ENCODE measurements at regions not wholly inside any gene's neighbourhood (a gene's known extent, or its start where the extent isn't known, plus 50 kb on each side); places are given as distances from the start of the nearest gene placed in this dataset.
A peak's percentile ranks its signal among the peaks of the same experiment; 100 is the strongest.

DNA sequence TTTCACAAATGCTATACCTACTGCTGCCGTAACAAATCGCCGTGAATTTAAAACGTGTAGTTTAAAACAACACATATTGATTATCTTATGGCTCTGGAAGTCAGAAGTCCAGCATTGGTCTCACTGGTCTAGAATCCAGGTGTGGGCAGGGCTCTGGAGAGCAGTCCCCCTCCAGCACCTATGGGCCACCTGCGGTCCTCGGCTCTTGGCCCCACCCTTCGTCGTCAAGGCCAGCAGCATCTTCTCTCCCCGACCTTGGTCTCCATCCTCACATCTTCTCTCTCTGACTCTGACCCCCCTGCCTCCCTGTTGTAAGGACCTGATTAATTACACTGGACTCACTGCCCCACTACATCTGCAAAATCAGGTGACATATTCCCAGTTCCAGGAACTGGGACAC lies 106.4 kb upstream of the COL5A1 start:
- TF ChIP-seq ARNTL (CRISPR knock-in tag; IDR thresholded peaks at IDR 0.05; ENCODE audit: borderline replicate concordance, low read depth) (no peak), PPARA (CRISPR knock-in tag; IDR thresholded peaks at IDR 0.05; ENCODE audit: borderline replicate concordance) (no peak), ZNF565 (CRISPR knock-in tag; conservative IDR thresholded peaks at IDR 0.05; ENCODE audit: low read depth) (no peak), RARB (CRISPR knock-in tag; IDR thresholded peaks at IDR 0.05) (no peak), CSRNP3 (CRISPR knock-in tag; IDR thresholded peaks at IDR 0.05) (no peak), ISL1 (CRISPR knock-in tag; IDR thresholded peaks at IDR 0.05) (no peak), CSDC2 (CRISPR knock-in tag; IDR thresholded peaks at IDR 0.05) (no peak)
- no peak for ATAC-seq

- TF ChIP-seq ESRRG (CRISPR knock-in tag; IDR thresholded peaks at IDR 0.05) (no peak), ISL1 (CRISPR knock-in tag; IDR thresholded peaks at IDR 0.05) (no peak), OSR1 (CRISPR knock-in tag; IDR thresholded peaks at IDR 0.05) (no peak), ZFP3 (CRISPR knock-in tag; IDR thresholded peaks at IDR 0.05) (no peak), CSRNP3 (CRISPR knock-in tag; IDR thresholded peaks at IDR 0.05) (no peak), BACH2 (CRISPR knock-in tag; IDR thresholded peaks at IDR 0.05; ENCODE audit: borderline replicate concordance) (no peak), GLIS3 (CRISPR knock-in tag; IDR thresholded peaks at IDR 0.05) (no peak), TCF4 (CRISPR knock-in tag; IDR thresholded peaks at IDR 0.05; ENCODE audit: borderline replicate concordance) (no peak), RARB (CRISPR knock-in tag; IDR thresholded peaks at IDR 0.05) (no peak), PATZ1 (CRISPR knock-in tag; IDR thresholded peaks at IDR 0.05; ENCODE audit: borderline replicate concordance) (no peak), TOX (CRISPR knock-in tag; IDR thresholded peaks at IDR 0.05; ENCODE audit: borderline replicate concordance) (no peak)
- TF ChIP-seq, protein P1, sequence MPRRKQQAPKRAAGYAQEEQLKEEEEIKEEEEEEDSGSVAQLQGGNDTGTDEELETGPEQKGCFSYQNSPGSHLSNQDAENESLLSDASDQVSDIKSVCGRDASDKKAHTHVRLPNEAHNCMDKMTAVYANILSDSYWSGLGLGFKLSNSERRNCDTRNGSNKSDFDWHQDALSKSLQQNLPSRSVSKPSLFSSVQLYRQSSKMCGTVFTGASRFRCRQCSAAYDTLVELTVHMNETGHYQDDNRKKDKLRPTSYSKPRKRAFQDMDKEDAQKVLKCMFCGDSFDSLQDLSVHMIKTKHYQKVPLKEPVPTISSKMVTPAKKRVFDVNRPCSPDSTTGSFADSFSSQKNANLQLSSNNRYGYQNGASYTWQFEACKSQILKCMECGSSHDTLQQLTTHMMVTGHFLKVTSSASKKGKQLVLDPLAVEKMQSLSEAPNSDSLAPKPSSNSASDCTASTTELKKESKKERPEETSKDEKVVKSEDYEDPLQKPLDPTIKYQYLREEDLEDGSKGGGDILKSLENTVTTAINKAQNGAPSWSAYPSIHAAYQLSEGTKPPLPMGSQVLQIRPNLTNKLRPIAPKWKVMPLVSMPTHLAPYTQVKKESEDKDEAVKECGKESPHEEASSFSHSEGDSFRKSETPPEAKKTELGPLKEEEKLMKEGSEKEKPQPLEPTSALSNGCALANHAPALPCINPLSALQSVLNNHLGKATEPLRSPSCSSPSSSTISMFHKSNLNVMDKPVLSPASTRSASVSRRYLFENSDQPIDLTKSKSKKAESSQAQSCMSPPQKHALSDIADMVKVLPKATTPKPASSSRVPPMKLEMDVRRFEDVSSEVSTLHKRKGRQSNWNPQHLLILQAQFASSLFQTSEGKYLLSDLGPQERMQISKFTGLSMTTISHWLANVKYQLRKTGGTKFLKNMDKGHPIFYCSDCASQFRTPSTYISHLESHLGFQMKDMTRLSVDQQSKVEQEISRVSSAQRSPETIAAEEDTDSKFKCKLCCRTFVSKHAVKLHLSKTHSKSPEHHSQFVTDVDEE (CRISPR knock-in tag; IDR thresholded peaks at IDR 0.05), result no peak
- TF ChIP-seq, protein P2, sequence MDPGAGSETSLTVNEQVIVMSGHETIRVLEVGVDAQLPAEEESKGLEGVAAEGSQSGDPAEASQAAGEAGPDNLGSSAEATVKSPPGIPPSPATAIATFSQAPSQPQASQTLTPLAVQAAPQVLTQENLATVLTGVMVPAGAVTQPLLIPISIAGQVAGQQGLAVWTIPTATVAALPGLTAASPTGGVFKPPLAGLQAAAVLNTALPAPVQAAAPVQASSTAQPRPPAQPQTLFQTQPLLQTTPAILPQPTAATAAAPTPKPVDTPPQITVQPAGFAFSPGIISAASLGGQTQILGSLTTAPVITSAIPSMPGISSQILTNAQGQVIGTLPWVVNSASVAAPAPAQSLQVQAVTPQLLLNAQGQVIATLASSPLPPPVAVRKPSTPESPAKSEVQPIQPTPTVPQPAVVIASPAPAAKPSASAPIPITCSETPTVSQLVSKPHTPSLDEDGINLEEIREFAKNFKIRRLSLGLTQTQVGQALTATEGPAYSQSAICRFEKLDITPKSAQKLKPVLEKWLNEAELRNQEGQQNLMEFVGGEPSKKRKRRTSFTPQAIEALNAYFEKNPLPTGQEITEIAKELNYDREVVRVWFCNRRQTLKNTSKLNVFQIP (CRISPR knock-in tag; IDR thresholded peaks at IDR 0.05; ENCODE audit: borderline replicate concordance, low read depth), result no peak
- ATAC-seq, result peak; percentile 94
Measured at GRCh38 chr9:134536101-134536900, 105.3 kb upstream of the COL5A1 start.

DNA sequence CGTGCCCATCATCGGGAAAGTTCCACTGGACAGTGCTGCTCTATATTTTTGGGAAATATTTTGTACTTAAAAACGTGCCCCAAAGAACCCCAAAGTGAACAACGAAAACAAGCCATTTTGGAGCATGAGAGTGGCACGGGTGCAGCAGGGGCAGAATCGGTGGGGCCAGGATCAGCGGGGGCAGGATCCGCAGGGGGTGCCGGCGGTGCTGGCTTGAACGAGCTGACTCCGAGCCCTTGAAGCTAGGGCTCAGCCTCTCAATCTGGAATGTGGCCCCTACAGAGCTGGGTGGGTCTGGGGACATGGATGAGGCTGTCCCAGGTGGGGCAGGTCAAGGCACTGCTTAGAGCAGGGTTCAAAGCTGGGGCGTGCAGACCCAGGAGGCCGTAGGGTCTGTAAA lies 104.7 kb upstream of the COL5A1 start:
- no peak for TF ChIP-seq GLIS3 (CRISPR knock-in tag; IDR thresholded peaks at IDR 0.05)
- no peak for ATAC-seq

Data from SK-N-SH treated with all-trans-retinoic acid at 6 μM for 48 hours (cell line).